ENCODE measurements at regions not wholly inside any gene's neighbourhood (a gene's known extent, or its start where the extent isn't known, plus 50 kb on each side); places are given as distances from the start of the nearest gene placed in this dataset.

- TF ChIP-seq POLR2A (IDR thresholded peaks at IDR 0.05; ENCODE audit: low read depth, low read length): no peak
- TF ChIP-seq TAF1 (IDR thresholded peaks at IDR 0.05; ENCODE audit: borderline replicate concordance, low read depth, low read length): no peak
Measured at GRCh38 chr3:193945143-193945542, 190.8 kb upstream of the HES1 start.

Data from GM12892 (cell line).